SH-SY5Y (cell line): ENCODE measurements at regions not wholly inside any gene's neighbourhood (a gene's known extent, or its start where the extent isn't known, plus 50 kb on each side); places are given as distances from the start of the nearest gene placed in this dataset.

Experiments
- GATA2 ChIP-seq: IDR thresholded peaks from 2 replicates; pipeline ENCODE4 v1.6.1; 2011; ENCODE audit warnings: mild to moderate bottlenecking, low read depth, low read length
- GATA3 ChIP-seq: IDR thresholded peaks from 2 replicates; pipeline ENCODE4 v1.6.1; 2011; ENCODE audit warnings: low read depth, mild to moderate bottlenecking, low read length, moderate library complexity

GRCh38 chr2:123043458-123043857, 981.6 kb upstream of the CNTNAP5 start:
- no peak for TF ChIP-seq GATA3
- no peak for TF ChIP-seq GATA2

- TF ChIP-seq GATA3 (no peak), GATA2 (no peak)
Observed at GRCh38 chr2:123045713-123046112, 979.4 kb upstream of the CNTNAP5 start.

- no peak for TF ChIP-seq GATA3
- no peak for TF ChIP-seq GATA2
Observed at GRCh38 chr2:123047186-123047585, 977.9 kb upstream of the CNTNAP5 start.

- no peak for TF ChIP-seq GATA2
- TF ChIP-seq GATA3: no peak
Observed at GRCh38 chr2:123051136-123051535, 974.0 kb upstream of the CNTNAP5 start.

GRCh38 chr2:123061534-123061933, 963.6 kb upstream of the CNTNAP5 start:
- TF ChIP-seq GATA3 (no peak), GATA2 (no peak)

GRCh38 chr2:123073371-123073770, 951.7 kb upstream of the CNTNAP5 start:
- no peak for TF ChIP-seq GATA2

- TF ChIP-seq GATA2 (no peak), GATA3 (no peak)
Observed at GRCh38 chr2:123073956-123074355, 951.1 kb upstream of the CNTNAP5 start.

GRCh38 chr2:123077101-123077500, 948.0 kb upstream of the CNTNAP5 start:
- TF ChIP-seq GATA2: no peak
- no peak for TF ChIP-seq GATA3

GRCh38 chr2:123080331-123080730, 944.8 kb upstream of the CNTNAP5 start:
- TF ChIP-seq GATA3 (no peak), GATA2 (no peak)

GRCh38 chr2:123085484-123085883, 939.6 kb upstream of the CNTNAP5 start:
- no peak for TF ChIP-seq GATA3
- TF ChIP-seq GATA2: no peak

- TF ChIP-seq GATA3: no peak
- no peak for TF ChIP-seq GATA2
Observed at GRCh38 chr2:123086613-123087385, 938.3 kb upstream of the CNTNAP5 start.

- TF ChIP-seq GATA3: no peak
- no peak for TF ChIP-seq GATA2
Observed at GRCh38 chr2:123091471-123091870, 933.6 kb upstream of the CNTNAP5 start.

- TF ChIP-seq GATA2 (no peak), GATA3 (no peak)
Observed at GRCh38 chr2:123093199-123093598, 931.9 kb upstream of the CNTNAP5 start.

- no peak for TF ChIP-seq GATA2
- no peak for TF ChIP-seq GATA3
Observed at GRCh38 chr2:123095219-123095835, 929.8 kb upstream of the CNTNAP5 start.

GRCh38 chr2:123098619-123099018, 926.5 kb upstream of the CNTNAP5 start:
- TF ChIP-seq GATA2 (no peak), GATA3 (no peak)
